Neuronal stem cell (in vitro differentiated cells): ENCODE measurements at regions not wholly inside any gene's neighbourhood (a gene's known extent, or its start where the extent isn't known, plus 50 kb on each side); places are given as distances from the start of the nearest gene placed in this dataset.
"Not testable (repeated sequence)": the region's sequence is repeated elsewhere in the genome, so short reads cannot be mapped to it uniquely, and the experiment has no call there.

ENCODE experiments used
- DNase-seq: peaks from one replicate; pipeline ENCODE4 v3.0.0-alpha.2; 2013; ENCODE audit warnings: low spot score
- H2AFZ ChIP-seq: one replicate; pipeline ENCODE4 v1.6.1; 2013; ENCODE audit warnings: mild to moderate bottlenecking, low read length, inconsistent platforms
- H2AK5ac ChIP-seq: 2 replicates; pipeline ENCODE4 v1.6.1; 2013; ENCODE audit warnings: low read depth, mild to moderate bottlenecking, inconsistent platforms, low read length, moderate library complexity, mixed read lengths
- H2BK120ac ChIP-seq: 2 replicates; pipeline ENCODE4 v1.6.1; 2013; ENCODE audit warnings: low read depth, mild to moderate bottlenecking, inconsistent platforms, low read length, moderate library complexity, mixed read lengths
- H2BK12ac ChIP-seq: one replicate; pipeline ENCODE4 v1.6.1; 2013; ENCODE audit warnings: low read length, inconsistent platforms
- H2BK15ac ChIP-seq: 2 replicates; pipeline ENCODE4 v1.6.1; 2013; ENCODE audit warnings: mild to moderate bottlenecking, low read length, inconsistent platforms, mixed read lengths
- H2BK5ac ChIP-seq: one replicate; pipeline ENCODE4 v1.6.1; 2013; ENCODE audit warnings: inconsistent platforms, mild to moderate bottlenecking, low read length, moderate library complexity
- H3K14ac ChIP-seq: one replicate; pipeline ENCODE4 v1.6.1; 2013; ENCODE audit warnings: low read length, inconsistent platforms
- H3K18ac ChIP-seq: 2 replicates; pipeline ENCODE4 v1.6.1; 2013; ENCODE audit warnings: low read length, inconsistent platforms
- H3K23ac ChIP-seq: 2 replicates; pipeline ENCODE4 v1.6.1; 2013; ENCODE audit warnings: low read depth, mild to moderate bottlenecking, mixed read lengths, low read length, inconsistent platforms; ENCODE audit not compliant: poor library complexity
- H3K27ac ChIP-seq: replicated peaks from 3 replicates; pipeline ENCODE4 v1.5.1; 2013; ENCODE audit warnings: low read length, inconsistent platforms
- H3K27me3 ChIP-seq, 3 experiments: 2 replicates each; pipeline ENCODE4 v1.6.1; 2013; ENCODE audit warnings: low read length in 3 of 3, mild to moderate bottlenecking in 2 of 3, inconsistent platforms in 1 of 3, low read depth in 1 of 3, mixed read lengths in 1 of 3, moderate library complexity in 1 of 3; ENCODE audit not compliant: control insufficient read depth in 3 of 3, insufficient read depth in 3 of 3
- H3K36me3 ChIP-seq, 2 donors: replicated peaks in 1 of 2; 2 replicates each; pipeline ENCODE4 v1.6.1; 2013; ENCODE audit warnings: low read length in 2 of 2; ENCODE audit not compliant: control insufficient read depth in 2 of 2, insufficient read depth in 2 of 2
- H3K4ac ChIP-seq: 2 replicates; pipeline ENCODE4 v1.6.1; 2013; ENCODE audit warnings: inconsistent platforms, mild to moderate bottlenecking, low read length, moderate library complexity
- H3K4me1 ChIP-seq, 2 donors: 1 replicate in 1 of 2; 2 replicates in 1 of 2; pipeline ENCODE4 v1.6.1; 2013; ENCODE audit warnings: low read length in 2 of 2, low read depth in 1 of 2; ENCODE audit not compliant: control insufficient read depth in 2 of 2, insufficient read depth in 1 of 2
- H3K4me2 ChIP-seq: one replicate; pipeline ENCODE4 v1.6.1; 2013; ENCODE audit warnings: mild to moderate bottlenecking, low read length, inconsistent platforms; ENCODE audit not compliant: insufficient read depth, poor library complexity, severe bottlenecking
- H3K4me3 ChIP-seq, 2 donors: 2 replicates each; pipeline ENCODE4 v1.5.1; 2013; ENCODE audit warnings: low read length in 2 of 2, mild to moderate bottlenecking in 2 of 2, inconsistent platforms in 1 of 2, moderate library complexity in 1 of 2
- H3K79me1 ChIP-seq: one replicate; pipeline ENCODE4 v1.6.1; 2013; ENCODE audit warnings: low read depth, mild to moderate bottlenecking, inconsistent platforms, low read length, moderate library complexity
- H3K9ac ChIP-seq: one replicate; pipeline ENCODE4 v1.6.1; 2013; ENCODE audit warnings: mild to moderate bottlenecking, low read depth, low read length, inconsistent platforms; ENCODE audit not compliant: poor library complexity
- H3K9me3 ChIP-seq, 2 donors: replicated peaks in 1 of 2; 2 replicates each; pipeline versions ENCODE3 to v1.6.1; 2013; ENCODE audit warnings: low read length in 2 of 2, mild to moderate bottlenecking in 2 of 2, inconsistent platforms in 1 of 2, low read depth in 1 of 2, mixed read lengths in 1 of 2, moderate library complexity in 1 of 2; ENCODE audit not compliant: control insufficient read depth in 2 of 2, insufficient read depth in 1 of 2
- H4K8ac ChIP-seq: one replicate; pipeline ENCODE4 v1.6.1; 2013; ENCODE audit warnings: low read depth, mild to moderate bottlenecking, inconsistent platforms, low read length, moderate library complexity
- H4K91ac ChIP-seq: one replicate; pipeline ENCODE4 v1.6.1; 2013; ENCODE audit warnings: low read length, low read depth, mild to moderate bottlenecking, inconsistent platforms; ENCODE audit not compliant: poor library complexity
- WGBS, 2 donors: extraction: QIAGEN DNeasy Blood & Tissue Kit; methylation state at CpG; one replicate each; pipeline ENCODE4 v1.1.7; 2013; ENCODE audit warnings: missing lambda C conversion rate in 2 of 2, mixed read lengths in 1 of 2; ENCODE audit not compliant: insufficient read length in 2 of 2, insufficient replicate concordance in 1 of 2; ENCODE audit errors: extremely low coverage in 2 of 2; 5-methylcytosine and 5-hydroxymethylcytosine counted together

- H3K9me3 ChIP-seq, H2AK5ac ChIP-seq, H3K18ac ChIP-seq, H3K27ac ChIP-seq, H4K91ac ChIP-seq, H3K79me1 ChIP-seq, H2BK12ac ChIP-seq, H2BK15ac ChIP-seq, H3K14ac ChIP-seq, H2BK5ac ChIP-seq, H3K4ac ChIP-seq, H3K4me1 ChIP-seq, H2BK120ac ChIP-seq, H3K4me3 ChIP-seq, H3K4me2 ChIP-seq, H3K36me3 ChIP-seq, H2AFZ ChIP-seq, H3K9ac ChIP-seq, H3K23ac ChIP-seq, H4K8ac ChIP-seq, DNase-seq: not testable (repeated sequence)
- peaks cover 0 to 15% (median 0%) of the 10 kb centered on the region in 3 experiments for H3K27me3 ChIP-seq
- no CpG with 5 or more reads among the region's 5 CpGs for WGBS, 2 donors
These were observed 96.6 kb upstream of the AKAP13 start for GRCh38 chr15:85283815-85284214.

- Histone ChIP-seq H3K4me3 (no peak overlapping the region), H3K14ac (no peak overlapping the region), H3K9me3 (peaks cover 0 to 3% of the 10 kb centered on the region in 2 donors), H2AFZ (no peak overlapping the region), H2BK120ac (no peak overlapping the region), H3K27ac (no peak overlapping the region), H3K18ac (no peak overlapping the region), H3K23ac (no peak overlapping the region), H4K8ac (no peak overlapping the region), H3K4me1 (no peaks in the 10 kb centered on the region), H2BK12ac (no peak overlapping the region), H2BK15ac (no peak overlapping the region), H3K79me1 (no peaks in the 10 kb centered on the region), H2BK5ac (no peak overlapping the region), H3K9ac (no peak overlapping the region), H3K36me3 (peaks cover 0 to 2% of the 10 kb centered on the region in 2 donors), H3K4ac (no peak overlapping the region), H2AK5ac (no peak overlapping the region), H3K4me2 (no peak overlapping the region), H4K91ac (no peak overlapping the region), H3K27me3 (peaks cover 0 to 20% (median 0%) of the 10 kb centered on the region in 3 experiments)
- WGBS, 2 donors, result no CpG with 5 or more reads among the region's 5 CpGs
- no peak for DNase-seq
These were observed 95.9 kb upstream of the AKAP13 start for GRCh38 chr15:85284497-85284896.

- no peak overlapping the region for H2AFZ ChIP-seq
- H3K9me3 ChIP-seq, result no peaks in the 10 kb centered on the region
- no peak overlapping the region for H4K91ac ChIP-seq
- H4K8ac ChIP-seq, result no peak overlapping the region
- H3K4me2 ChIP-seq, result no peak overlapping the region
- no peak overlapping the region for H2BK12ac ChIP-seq
- H2BK120ac ChIP-seq, result no peak overlapping the region
- H3K27ac ChIP-seq, result no peak overlapping the region
- no peak overlapping the region for H3K18ac ChIP-seq
- DNase-seq, result no peak
- H3K27me3 ChIP-seq, result peaks cover 0 to 13% (median 0%) of the 10 kb centered on the region in 3 experiments
- H3K14ac ChIP-seq, result no peak overlapping the region
- no peak overlapping the region for H3K9ac ChIP-seq
- H2BK5ac ChIP-seq, result no peak overlapping the region
- H3K36me3 ChIP-seq, result no peaks in the 10 kb centered on the region
- H3K23ac ChIP-seq, result no peak overlapping the region
- H3K4ac ChIP-seq, result no peak overlapping the region
- no peak overlapping the region for H2BK15ac ChIP-seq
- no peak overlapping the region for H3K4me3 ChIP-seq
- H2AK5ac ChIP-seq, result no peak overlapping the region
- WGBS, 2 donors, result no CpG with 5 or more reads among the region's 6 CpGs
- no peaks in the 10 kb centered on the region for H3K79me1 ChIP-seq
- no peaks in the 10 kb centered on the region for H3K4me1 ChIP-seq
These were observed 90.6 kb upstream of the AKAP13 start for GRCh38 chr15:85289677-85290365.

GRCh38 chr15:85292583-85292982 is 87.8 kb upstream of the AKAP13 start:
- not testable (repeated sequence) for DNase-seq, H3K27ac ChIP-seq, H3K18ac ChIP-seq, H3K4me2 ChIP-seq, H2BK120ac ChIP-seq, H3K9me3 ChIP-seq, H3K4me3 ChIP-seq, H4K8ac ChIP-seq, H3K14ac ChIP-seq, H2BK12ac ChIP-seq, H3K79me1 ChIP-seq, H2AK5ac ChIP-seq, H2BK5ac ChIP-seq, H3K27me3 ChIP-seq, H4K91ac ChIP-seq, H3K23ac ChIP-seq, H3K36me3 ChIP-seq, H3K4ac ChIP-seq, H2BK15ac ChIP-seq, H3K4me1 ChIP-seq, H3K9ac ChIP-seq, H2AFZ ChIP-seq
- WGBS, 2 donors, result no CpG with 5 or more reads among the region's 5 CpGs
